ENCODE measurements at regions not wholly inside any gene's neighbourhood (a gene's known extent, or its start where the extent isn't known, plus 50 kb on each side); places are given as distances from the start of the nearest gene placed in this dataset.

GRCh38 chr3:31425401-31425800, 107.3 kb upstream of the STT3B start:
- Mint-ChIP-seq H3K36me3 (peaks cover 2% of the 10 kb centered on the region), H3K9me3 (peaks cover 9% of the 10 kb centered on the region), H3K27ac (no peak overlapping the region), H3K4me1 (ENCODE audit: low read depth) (peaks cover 10% of the 10 kb centered on the region), H3K27me3 (no peaks in the 10 kb centered on the region), H3K4me3 (no peak overlapping the region)
- intact Hi-C loops (cut with micrococcal nuclease): no loop called here
- POLR2A ChIA-PET: no interaction called here
- no peak for DNase-seq
- CTCF ChIA-PET: no interaction called here

DNA sequence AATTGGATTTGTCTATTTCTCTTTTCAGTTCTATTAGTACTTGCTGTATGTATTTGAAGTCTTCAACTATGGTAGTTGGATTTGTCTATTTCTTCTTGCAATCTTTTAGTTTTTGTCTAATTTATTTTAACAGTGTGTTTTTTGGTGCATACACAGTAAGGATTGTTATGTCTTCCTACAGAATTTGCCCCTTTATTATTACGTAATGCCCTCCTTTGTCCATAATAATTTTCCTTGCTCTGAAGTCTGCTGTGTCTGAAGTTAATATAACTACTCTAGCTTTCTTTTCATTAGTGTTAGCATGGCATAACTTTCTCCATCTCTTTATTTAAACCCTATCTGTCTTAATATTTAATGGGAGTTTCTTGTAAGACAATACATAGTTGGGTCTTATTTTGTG, 105.1 kb upstream of the STT3B start:
- Mint-ChIP-seq H3K27ac (no peak overlapping the region), H3K4me3 (no peak overlapping the region), H3K27me3 (no peaks in the 10 kb centered on the region), H3K4me1 (ENCODE audit: low read depth) (no peaks in the 10 kb centered on the region), H3K9me3 (peaks cover 9% of the 10 kb centered on the region), H3K36me3 (peaks cover 2% of the 10 kb centered on the region)
- ChIA-PET CTCF (no interaction called here), POLR2A (no interaction called here)
- intact Hi-C loops (cut with micrococcal nuclease): no loop called here
- no peak for DNase-seq

- CTCF ChIA-PET: interaction anchor here (0.6 to 0.9 kb wide), 2 partner anchors 16 to 42 kb away, joined by 3 to 5 read pairs; no protein-coding TSS in a partner anchor
Observed at GRCh38 chr3:31431321-31431720, 101.4 kb upstream of the STT3B start.

GRCh38 chr3:31432897-31433678, 99.6 kb upstream of the STT3B start:
- Mint-ChIP-seq H3K27me3 (no peaks in the 10 kb centered on the region), H3K36me3 (peaks cover 7% of the 10 kb centered on the region), H3K4me1 (ENCODE audit: low read depth) (peaks cover 6% of the 10 kb centered on the region), H3K9me3 (peaks cover 22% of the 10 kb centered on the region), H3K4me3 (no peak overlapping the region), H3K27ac (no peak overlapping the region)
- DNase-seq: no peak
- intact Hi-C loops (cut with micrococcal nuclease): no loop called here
- POLR2A ChIA-PET: no interaction called here
- CTCF ChIA-PET: no interaction called here

More at GRCh38 chr3:31431321-31431720, 101.4 kb upstream of the STT3B start:
- Mint-ChIP-seq H3K9me3 (peaks cover 8% of the 10 kb centered on the region), H3K27ac (no peak overlapping the region), H3K4me3 (no peak overlapping the region), H3K36me3 (no peaks in the 10 kb centered on the region), H3K4me1 (ENCODE audit: low read depth) (peaks cover 6% of the 10 kb centered on the region), H3K27me3 (no peaks in the 10 kb centered on the region)
- intact Hi-C loops (cut with micrococcal nuclease): no loop called here
- no peak for DNase-seq
- POLR2A ChIA-PET: interaction anchor here (0.7 kb wide), 1 partner anchor 324 kb away, joined by 3 read pairs; no protein-coding TSS in a partner anchor

DNA sequence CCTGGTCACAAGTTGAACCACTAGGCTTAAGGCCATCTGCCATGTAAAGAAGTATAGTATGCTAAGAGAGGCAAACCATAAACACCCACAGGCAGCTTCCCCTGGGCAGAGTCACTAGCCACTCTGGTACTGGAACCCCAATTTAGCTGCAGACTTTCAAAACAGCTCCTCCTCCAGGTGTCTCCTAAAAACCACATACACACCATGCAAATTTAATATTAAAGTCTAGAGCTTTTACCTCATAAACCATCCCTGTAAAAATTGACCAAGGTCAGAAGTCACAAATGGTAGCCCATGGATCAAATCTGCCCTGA, 99.1 kb upstream of the STT3B start:
- POLR2A ChIA-PET: no interaction called here
- intact Hi-C loops (cut with micrococcal nuclease): no loop called here
- Mint-ChIP-seq H3K27ac (no peak overlapping the region), H3K4me1 (ENCODE audit: low read depth) (peaks cover 6% of the 10 kb centered on the region), H3K9me3 (peaks cover 22% of the 10 kb centered on the region), H3K27me3 (no peaks in the 10 kb centered on the region), H3K4me3 (no peak overlapping the region), H3K36me3 (peaks cover 7% of the 10 kb centered on the region)
- DNase-seq: no peak
- CTCF ChIA-PET: no interaction called here

DNA sequence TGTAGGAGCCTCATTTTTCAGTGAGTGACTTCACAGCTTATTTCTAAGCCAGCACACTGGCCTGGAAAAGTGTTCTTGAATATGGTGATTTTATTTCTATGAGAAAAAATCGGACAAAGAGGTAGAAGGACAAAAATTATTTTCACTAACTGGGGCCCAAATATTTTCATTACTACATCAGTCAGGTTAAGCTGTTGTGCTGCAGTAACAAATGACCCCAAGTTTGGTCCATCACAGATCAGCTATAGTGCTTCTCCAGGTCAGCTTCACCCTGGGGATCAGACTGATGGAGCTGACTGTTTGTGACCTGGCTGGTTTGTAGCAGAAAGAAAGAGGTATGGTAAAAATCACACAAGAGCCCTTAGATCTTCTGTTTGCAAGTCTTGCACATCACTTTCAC, 97.9 kb upstream of the STT3B start:
- POLR2A ChIA-PET: no interaction called here
- Mint-ChIP-seq H3K27ac (no peak overlapping the region), H3K4me1 (ENCODE audit: low read depth) (peaks cover 6% of the 10 kb centered on the region), H3K4me3 (no peak overlapping the region), H3K9me3 (peaks cover 22% of the 10 kb centered on the region), H3K36me3 (peaks cover 7% of the 10 kb centered on the region), H3K27me3 (no peaks in the 10 kb centered on the region)
- intact Hi-C loops (cut with micrococcal nuclease): no loop called here
- no peak for DNase-seq
- CTCF ChIA-PET: interaction anchor here (0.6 kb wide), 1 partner anchor 12 kb away, joined by 3 read pairs; no protein-coding TSS in a partner anchor

DNA sequence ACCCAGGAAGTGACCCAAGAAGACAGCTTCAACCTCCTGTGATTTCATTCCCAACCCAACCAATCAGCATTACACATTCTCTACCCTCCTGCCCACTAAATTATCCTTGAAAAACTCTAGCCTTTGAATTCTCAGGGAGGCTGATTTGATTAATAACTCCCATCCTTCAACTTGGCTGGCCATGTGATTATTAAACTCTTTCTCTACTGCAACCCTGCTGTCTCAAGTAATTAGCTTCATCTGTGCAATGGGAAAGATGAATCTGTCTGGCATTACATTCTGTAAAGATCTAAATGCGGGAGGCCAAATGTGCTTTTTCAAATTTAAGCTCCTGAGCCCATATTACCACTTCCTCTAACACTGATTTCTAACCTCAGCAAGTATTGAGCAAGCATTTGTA, 95.9 kb upstream of the STT3B start:
- DNase-seq: no peak
- H3K4me3 Mint-ChIP-seq: no peak overlapping the region
- H3K36me3 Mint-ChIP-seq: peaks cover 7% of the 10 kb centered on the region
- H3K27ac Mint-ChIP-seq: no peak overlapping the region
- CTCF ChIA-PET: interaction anchor here (0.9 to 1.3 kb wide), 2 partner anchors 9 to 11 kb away, joined by 3 to 5 read pairs; no protein-coding TSS in a partner anchor
- POLR2A ChIA-PET: no interaction called here
- peaks cover 6% of the 10 kb centered on the region for H3K4me1 Mint-ChIP-seq (ENCODE audit: low read depth)
- no peaks in the 10 kb centered on the region for H3K27me3 Mint-ChIP-seq
- intact Hi-C loops (cut with micrococcal nuclease): no loop called here
- peaks cover 22% of the 10 kb centered on the region for H3K9me3 Mint-ChIP-seq

DNA sequence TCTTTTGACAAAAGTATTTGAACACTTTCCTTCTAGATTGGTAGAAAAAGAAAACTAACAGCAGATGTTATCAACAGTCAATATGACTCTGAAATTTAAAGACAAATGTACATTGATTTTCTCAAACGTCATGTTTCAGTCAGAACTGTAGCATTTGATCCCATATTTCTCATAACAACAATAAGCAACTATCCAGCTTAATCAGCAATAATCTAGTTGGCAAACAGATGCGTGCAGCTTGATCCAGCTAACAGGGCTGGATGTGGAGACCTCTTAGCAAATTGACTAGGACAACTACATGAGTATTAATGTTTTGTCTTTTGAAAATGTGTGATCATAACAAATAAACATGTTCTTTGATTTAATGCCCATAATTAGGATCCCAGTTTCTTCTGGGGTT, 94.0 kb upstream of the STT3B start:
- no peak overlapping the region for H3K27ac Mint-ChIP-seq
- no peak for DNase-seq
- H3K4me3 Mint-ChIP-seq: no peak overlapping the region
- no peaks in the 10 kb centered on the region for H3K27me3 Mint-ChIP-seq
- H3K9me3 Mint-ChIP-seq: peaks cover 22% of the 10 kb centered on the region
- intact Hi-C loops (cut with micrococcal nuclease): no loop called here
- peaks cover 6% of the 10 kb centered on the region for H3K4me1 Mint-ChIP-seq (ENCODE audit: low read depth)
- POLR2A ChIA-PET: no interaction called here
- H3K36me3 Mint-ChIP-seq: peaks cover 7% of the 10 kb centered on the region
- CTCF ChIA-PET: interaction anchor here (0.8 to 0.9 kb wide), 2 partner anchors 21 to 105 kb away, joined by 3 read pairs; no protein-coding TSS in a partner anchor

DNA sequence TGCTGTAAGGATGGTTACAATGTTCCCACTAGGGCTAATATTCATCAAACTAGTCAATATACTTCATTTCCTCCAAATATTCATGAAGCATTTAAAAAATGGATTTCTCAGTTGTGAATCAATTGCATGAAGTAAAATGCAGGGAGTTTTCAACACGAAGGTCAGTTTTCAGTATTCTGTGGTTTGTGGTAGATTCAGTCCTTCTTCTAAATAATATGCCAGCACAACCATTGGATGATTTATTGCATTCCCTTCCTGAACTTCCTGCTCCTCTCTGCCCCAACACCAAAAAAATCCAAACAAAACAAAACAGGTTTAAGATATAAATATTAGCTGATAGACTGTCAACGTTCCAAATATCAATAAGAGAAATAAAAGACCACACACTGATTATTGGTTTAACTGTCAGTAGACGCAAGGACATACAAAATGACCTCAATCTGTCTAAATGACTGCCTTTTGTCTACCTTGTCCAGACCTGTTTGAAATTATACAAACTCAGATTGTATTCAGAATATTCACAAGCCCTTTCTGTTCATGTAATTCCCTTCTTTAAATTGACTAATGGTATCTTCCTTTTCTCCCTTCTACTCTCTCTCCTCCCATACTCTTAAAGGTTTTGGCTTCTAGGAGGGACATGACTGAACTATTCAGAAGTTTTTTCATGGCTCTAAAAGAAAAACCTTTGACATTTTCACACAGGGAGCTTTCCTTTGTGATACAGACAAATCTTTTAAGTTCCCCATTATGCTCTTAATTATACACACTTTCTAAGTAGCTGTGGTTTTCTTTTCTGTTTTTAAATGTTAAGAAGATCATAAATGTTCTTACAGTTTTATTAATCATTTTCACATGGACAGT, 92.6 kb upstream of the STT3B start:
- intact Hi-C loops (cut with micrococcal nuclease): loop anchor here (10.0 kb wide), 1 partner anchor 665 kb away; no protein-coding TSS in a partner anchor

GRCh38 chr3:31440878-31441277, 91.8 kb upstream of the STT3B start:
- POLR2A ChIA-PET: no interaction called here

More for the DNA sequence above, 92.6 kb upstream of the STT3B start:
- H3K9me3 Mint-ChIP-seq: peaks cover 19% of the 10 kb centered on the region
- no peak for DNase-seq
- ChIA-PET CTCF (no interaction called here), POLR2A (no interaction called here)
- H3K4me3 Mint-ChIP-seq: no peak overlapping the region
- peaks cover 8% of the 10 kb centered on the region for H3K4me1 Mint-ChIP-seq (ENCODE audit: low read depth)
- H3K36me3 Mint-ChIP-seq: peaks cover 7% of the 10 kb centered on the region
- no peaks in the 10 kb centered on the region for H3K27me3 Mint-ChIP-seq
- no peak overlapping the region for H3K27ac Mint-ChIP-seq

GRCh38 chr3:31442755-31443154, 90.0 kb upstream of the STT3B start:
- intact Hi-C loops (cut with micrococcal nuclease): loop anchor here (10.0 kb wide), 1 partner anchor 668 kb away; no protein-coding TSS in a partner anchor
- peaks cover 2% of the 10 kb centered on the region for H3K9me3 Mint-ChIP-seq
- CTCF ChIA-PET: no interaction called here

More at GRCh38 chr3:31440878-31441277, 91.8 kb upstream of the STT3B start:
- peaks cover 7% of the 10 kb centered on the region for H3K36me3 Mint-ChIP-seq
- peaks cover 8% of the 10 kb centered on the region for H3K4me1 Mint-ChIP-seq (ENCODE audit: low read depth)
- no peak for DNase-seq
- no peak overlapping the region for H3K27ac Mint-ChIP-seq
- H3K9me3 Mint-ChIP-seq: peaks cover 16% of the 10 kb centered on the region
- CTCF ChIA-PET: interaction anchor here (0.6 kb wide), 1 partner anchor 233 kb away, joined by 3 read pairs; no protein-coding TSS in a partner anchor
- no peaks in the 10 kb centered on the region for H3K27me3 Mint-ChIP-seq
- no peak overlapping the region for H3K4me3 Mint-ChIP-seq
- intact Hi-C loops (cut with micrococcal nuclease): loop anchor here (10.0 kb wide), 1 partner anchor 666 kb away; no protein-coding TSS in a partner anchor

More at GRCh38 chr3:31442755-31443154, 90.0 kb upstream of the STT3B start:
- Mint-ChIP-seq H3K27ac (no peak overlapping the region), H3K4me3 (no peak overlapping the region), H3K4me1 (ENCODE audit: low read depth) (peaks cover 8% of the 10 kb centered on the region), H3K36me3 (no peaks in the 10 kb centered on the region), H3K27me3 (no peaks in the 10 kb centered on the region)
- DNase-seq: no peak
- POLR2A ChIA-PET: no interaction called here
